ENCODE measurements at regions not wholly inside any gene's neighbourhood (a gene's known extent, or its start where the extent isn't known, plus 50 kb on each side); places are given as distances from the start of the nearest gene placed in this dataset.

- Histone ChIP-seq H4K20me1 (ENCODE audit: insufficient read depth, low read length) (no peaks in the 10 kb centered on the region), H3K9me2 (ENCODE audit: insufficient read depth, low read length) (no peaks in the 10 kb centered on the region), H2AFZ (ENCODE audit: low read length) (no peak overlapping the region), H3K27ac (ENCODE audit: low read depth, low read length, poor library complexity, severe bottlenecking) (no peak overlapping the region), H3K79me2 (ENCODE audit: insufficient read depth, low read depth, low read length) (no peaks in the 10 kb centered on the region), H3K4me1 (ENCODE audit: insufficient read depth, low read length, poor library complexity, severe bottlenecking) (no peaks in the 10 kb centered on the region), H3K36me3 (ENCODE audit: insufficient read depth, low read length) (no peaks in the 10 kb centered on the region), H3K4me3 (ENCODE audit: low read depth, low read length, poor library complexity, severe bottlenecking) (no peak overlapping the region), H3K4me2 (ENCODE audit: low read length) (no peak overlapping the region), H3K9me3 (ENCODE audit: low read length) (no peaks in the 10 kb centered on the region)
- POLR2A ChIA-PET, result interaction anchor here (1.5 kb wide), 1 partner anchor 9 kb away, joined by 4 read pairs; no protein-coding TSS in a partner anchor
- no peak for DNase-seq (ENCODE audit: low spot score)
- no TSS peak for BruUV-seq (replicated peaks)
- intact Hi-C loops (cut with micrococcal nuclease; ENCODE audit: unreplicated experiment), result no loop called here
- CTCF ChIA-PET (ENCODE audit: unreplicated experiment), result no interaction called here
- TF ChIP-seq EZH2phosphoT487 (IDR thresholded peaks at IDR 0.05; ENCODE audit: borderline replicate concordance, low read depth, low read length), result no peak
- TF ChIP-seq, protein P1, sequence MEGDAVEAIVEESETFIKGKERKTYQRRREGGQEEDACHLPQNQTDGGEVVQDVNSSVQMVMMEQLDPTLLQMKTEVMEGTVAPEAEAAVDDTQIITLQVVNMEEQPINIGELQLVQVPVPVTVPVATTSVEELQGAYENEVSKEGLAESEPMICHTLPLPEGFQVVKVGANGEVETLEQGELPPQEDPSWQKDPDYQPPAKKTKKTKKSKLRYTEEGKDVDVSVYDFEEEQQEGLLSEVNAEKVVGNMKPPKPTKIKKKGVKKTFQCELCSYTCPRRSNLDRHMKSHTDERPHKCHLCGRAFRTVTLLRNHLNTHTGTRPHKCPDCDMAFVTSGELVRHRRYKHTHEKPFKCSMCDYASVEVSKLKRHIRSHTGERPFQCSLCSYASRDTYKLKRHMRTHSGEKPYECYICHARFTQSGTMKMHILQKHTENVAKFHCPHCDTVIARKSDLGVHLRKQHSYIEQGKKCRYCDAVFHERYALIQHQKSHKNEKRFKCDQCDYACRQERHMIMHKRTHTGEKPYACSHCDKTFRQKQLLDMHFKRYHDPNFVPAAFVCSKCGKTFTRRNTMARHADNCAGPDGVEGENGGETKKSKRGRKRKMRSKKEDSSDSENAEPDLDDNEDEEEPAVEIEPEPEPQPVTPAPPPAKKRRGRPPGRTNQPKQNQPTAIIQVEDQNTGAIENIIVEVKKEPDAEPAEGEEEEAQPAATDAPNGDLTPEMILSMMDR (conservative IDR thresholded peaks at IDR 0.05; ENCODE audit: low read length), result no peak
Observed at GRCh38 chr2:12424219-12424618, 292.5 kb upstream of the TRIB2 start.

DNA sequence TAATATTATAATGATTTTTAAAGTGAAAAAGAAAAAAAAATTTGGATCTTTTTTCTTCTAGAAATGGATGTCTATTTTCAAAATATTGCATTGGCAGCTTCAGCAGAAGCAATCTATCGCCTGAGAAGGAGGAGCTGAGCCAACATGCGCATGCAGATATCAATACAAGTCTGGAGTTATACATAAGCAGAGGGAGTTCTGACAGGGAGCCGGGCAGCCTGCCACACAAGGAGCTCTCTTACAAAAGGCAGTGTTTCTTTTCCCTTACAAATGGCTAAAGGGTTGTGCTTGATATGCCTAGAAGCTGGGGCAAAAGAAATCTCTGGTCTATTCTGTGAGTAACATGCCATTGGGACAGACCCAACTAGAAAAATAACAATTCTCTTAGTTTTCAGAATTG lies 291.9 kb upstream of the TRIB2 start:
- Histone ChIP-seq H3K79me2 (ENCODE audit: insufficient read depth, low read depth, low read length) (no peaks in the 10 kb centered on the region), H3K4me2 (ENCODE audit: low read length) (no peak overlapping the region), H3K36me3 (ENCODE audit: insufficient read depth, low read length) (no peaks in the 10 kb centered on the region), H4K20me1 (ENCODE audit: insufficient read depth, low read length) (no peaks in the 10 kb centered on the region), H3K9me2 (ENCODE audit: insufficient read depth, low read length) (no peaks in the 10 kb centered on the region), H3K4me1 (ENCODE audit: insufficient read depth, low read length, poor library complexity, severe bottlenecking) (no peaks in the 10 kb centered on the region), H3K4me3 (ENCODE audit: low read depth, low read length, poor library complexity, severe bottlenecking) (no peak overlapping the region), H2AFZ (ENCODE audit: low read length) (no peak overlapping the region), H3K9me3 (ENCODE audit: low read length) (no peaks in the 10 kb centered on the region), H3K27ac (ENCODE audit: low read depth, low read length, poor library complexity, severe bottlenecking) (no peak overlapping the region)
- intact Hi-C loops (cut with micrococcal nuclease; ENCODE audit: unreplicated experiment), result no loop called here
- POLR2A ChIA-PET, result interaction anchor here (0.7 to 1.5 kb wide), 3 partner anchors 9 to 304 kb away, joined by 3 to 4 read pairs (median 3); no protein-coding TSS in a partner anchor
- no peak for DNase-seq (ENCODE audit: low spot score)
- CTCF ChIA-PET (ENCODE audit: unreplicated experiment), result no interaction called here
- no TSS peak for BruUV-seq (replicated peaks)
- TF ChIP-seq, protein P1 (conservative IDR thresholded peaks at IDR 0.05; ENCODE audit: low read length), result no peak
- TF ChIP-seq EZH2phosphoT487 (IDR thresholded peaks at IDR 0.05; ENCODE audit: borderline replicate concordance, low read depth, low read length), result no peak

- no TSS peak for BruUV-seq (replicated peaks)
- ChIA-PET POLR2A (interaction anchor here (1.4 kb wide), 1 partner anchor 9 kb away, joined by 3 read pairs; no protein-coding TSS in a partner anchor), CTCF (ENCODE audit: unreplicated experiment) (interaction anchor here (1.1 kb wide), 1 partner anchor 14 kb away, joined by 4 read pairs; no protein-coding TSS in a partner anchor)
- Histone ChIP-seq H4K20me1 (ENCODE audit: insufficient read depth, low read length) (no peaks in the 10 kb centered on the region), H3K9me2 (ENCODE audit: insufficient read depth, low read length) (no peaks in the 10 kb centered on the region), H3K79me2 (ENCODE audit: insufficient read depth, low read depth, low read length) (no peaks in the 10 kb centered on the region), H2AFZ (ENCODE audit: low read length) (no peak overlapping the region), H3K27ac (ENCODE audit: low read depth, low read length, poor library complexity, severe bottlenecking) (no peak overlapping the region), H3K36me3 (ENCODE audit: insufficient read depth, low read length) (no peaks in the 10 kb centered on the region), H3K9me3 (ENCODE audit: low read length) (no peaks in the 10 kb centered on the region), H3K4me1 (ENCODE audit: insufficient read depth, low read length, poor library complexity, severe bottlenecking) (no peaks in the 10 kb centered on the region), H3K4me3 (ENCODE audit: low read depth, low read length, poor library complexity, severe bottlenecking) (no peak overlapping the region), H3K4me2 (ENCODE audit: low read length) (no peak overlapping the region)
- no peak for DNase-seq (ENCODE audit: low spot score)
- intact Hi-C loops (cut with micrococcal nuclease; ENCODE audit: unreplicated experiment), result no loop called here
- TF ChIP-seq, protein P1 (conservative IDR thresholded peaks at IDR 0.05; ENCODE audit: low read length), result no peak
- no peak for TF ChIP-seq EZH2phosphoT487 (IDR thresholded peaks at IDR 0.05; ENCODE audit: borderline replicate concordance, low read depth, low read length)
Observed at GRCh38 chr2:12428324-12428723, 288.4 kb upstream of the TRIB2 start.
